ENCODE measurements at regions not wholly inside any gene's neighbourhood (a gene's known extent, or its start where the extent isn't known, plus 50 kb on each side); places are given as distances from the start of the nearest gene placed in this dataset.

GRCh38 chr3:22700876-22701275, 502.3 kb upstream of the UBE2E2 start:
- H3K27ac ChIP-seq (ENCODE audit: low read depth, low read length): no peak overlapping the region
- no peak overlapping the region for H2AK5ac ChIP-seq (ENCODE audit: low read depth, low read length)
- H4K20me1 ChIP-seq (replicated peaks in 1 of 2; ENCODE audit: control insufficient read depth in 1 of 2, insufficient read depth in 2 of 2, low read length in 2 of 2): no peaks in the 10 kb centered on the region
- no peak overlapping the region for H3K14ac ChIP-seq (ENCODE audit: insufficient read length)
- no peak overlapping the region for H3K56ac ChIP-seq (replicated peaks; ENCODE audit: insufficient read length, low read depth, low read length)
- no peaks in the 10 kb centered on the region for H3K9me3 ChIP-seq (ENCODE audit: insufficient read depth in 2 of 2, low read depth in 1 of 2, low read length in 1 of 2)
- no peak for DNase-seq (ENCODE audit: low read depth in 1 of 2, low spot score in 2 of 2)
- FAIRE-seq: no peak
- H3K79me1 ChIP-seq (ENCODE audit: low read depth, low read length): no peaks in the 10 kb centered on the region
- H3K23me2 ChIP-seq (ENCODE audit: low read depth, low read length): no peaks in the 10 kb centered on the region
- no peak overlapping the region for H3K18ac ChIP-seq (ENCODE audit: extremely low read depth, low read length)
- no peak overlapping the region for H2BK12ac ChIP-seq (ENCODE audit: low read depth, low read length)
- no peak overlapping the region for H3K9ac ChIP-seq (replicated peaks in 1 of 4; ENCODE audit: extremely low read depth in 1 of 4, low read depth in 3 of 4, low read length in 3 of 4)
- H3K23ac ChIP-seq (ENCODE audit: insufficient read length): no peak overlapping the region
- no peak overlapping the region for H2BK20ac ChIP-seq (ENCODE audit: low read length)
- H3K4me1 ChIP-seq (replicated peaks in 1 of 4; ENCODE audit: control insufficient read depth in 3 of 4, insufficient read depth in 4 of 4, low read length in 3 of 4): no peaks in the 10 kb centered on the region
- H4K91ac ChIP-seq (replicated peaks; ENCODE audit: insufficient read length, low read length): no peak overlapping the region
- H3K36me3 ChIP-seq (ENCODE audit: control insufficient read depth in 2 of 4, insufficient read depth in 4 of 4, low read length in 3 of 4): no peaks in the 10 kb centered on the region
- H3K4ac ChIP-seq (replicated peaks; ENCODE audit: insufficient read length, low read depth, low read length): no peak overlapping the region
- POLR2A ChIA-PET (ENCODE audit: partially characterized antibody): no interaction called here
- H3K79me2 ChIP-seq (ENCODE audit: control insufficient read depth in 1 of 2, insufficient read depth in 2 of 2, low read length in 2 of 2): no peaks in the 10 kb centered on the region
- H4K5ac ChIP-seq (ENCODE audit: insufficient read length, low read depth, low read length): no peak overlapping the region
- no peak overlapping the region for H2BK15ac ChIP-seq (ENCODE audit: low read length)
- no peak overlapping the region for H2BK120ac ChIP-seq (replicated peaks; ENCODE audit: low read depth, low read length)
- no peak overlapping the region for H2BK5ac ChIP-seq (ENCODE audit: low read depth, low read length)
- no peak overlapping the region for H2AFZ ChIP-seq (ENCODE audit: low read length)
- TF ChIP-seq EZH2 (IDR thresholded peaks at IDR 0.05; ENCODE audit: low read depth, low read length, severe bottlenecking) (no peak), CBX5 (IDR thresholded peaks at IDR 0.05; ENCODE audit: low read depth, low read length) (no peak), CREB1 (IDR thresholded peaks at IDR 0.05) (no peak), SP4 (IDR thresholded peaks at IDR 0.05; ENCODE audit: low read length) (no peak), SIRT6 (IDR thresholded peaks at IDR 0.05; ENCODE audit: low read length) (no peak), PHF8 (conservative IDR thresholded peaks at IDR 0.05; ENCODE audit: low read depth, low read length) (no peak), MAFK (IDR thresholded peaks at IDR 0.05; ENCODE audit: low read depth, low read length) (no peak), POLR2AphosphoS5 (IDR thresholded peaks at IDR 0.05; ENCODE audit: low read depth, low read length) (no peak)
- CTCF ChIA-PET (ENCODE audit: partially characterized antibody): interaction anchor here (0.5 to 0.6 kb wide), 2 partner anchors 223 to 1017 kb away, joined by 3 read pairs; no protein-coding TSS in a partner anchor
- H4K8ac ChIP-seq (ENCODE audit: extremely low read depth, insufficient read depth, low read length): no peak overlapping the region
- no peaks in the 10 kb centered on the region for H3K27me3 ChIP-seq (replicated peaks in 1 of 4; ENCODE audit: control insufficient read depth in 3 of 4, extremely low read depth in 1 of 4, insufficient read depth in 3 of 4, low read length in 3 of 4)
- H3K4me3 ChIP-seq (ENCODE audit: extremely low read depth in 1 of 4, insufficient read depth in 2 of 4, low read depth in 3 of 4, low read length in 4 of 4): no peak overlapping the region
- no peak overlapping the region for H3K4me2 ChIP-seq (ENCODE audit: insufficient read depth in 1 of 2, low read depth in 2 of 2, low read length in 2 of 2)

Measured in H1 (cell line).